PFSK-1 (cell line): ENCODE measurements at regions not wholly inside any gene's neighbourhood (a gene's known extent, or its start where the extent isn't known, plus 50 kb on each side); places are given as distances from the start of the nearest gene placed in this dataset.

Source experiments
- POLR2AphosphoS5 ChIP-seq: IDR thresholded peaks from 2 replicates; pipeline ENCODE4 v1.6.1; 2012; ENCODE audit warnings: low read depth, mild to moderate bottlenecking, control low read depth, low read length, moderate library complexity
- REST ChIP-seq, 2 experiments: IDR thresholded peaks; 2 replicates each; pipeline versions ENCODE4 v1.6.1 to v1.8.0; 2011 to 2012; ENCODE audit warnings: low read depth in 2 of 2, low read length in 2 of 2, control low read depth in 1 of 2, inconsistent platforms in 1 of 2, mild to moderate bottlenecking in 1 of 2, moderate library complexity in 1 of 2; ENCODE audit not compliant: insufficient read depth in 1 of 2

GRCh38 chr1:87495147-87495546, 166.5 kb downstream of the LMO4 start:
- TF ChIP-seq POLR2AphosphoS5 (no peak), REST (IDR thresholded peaks at IDR 0.05; ENCODE audit: insufficient read depth in 1 of 2, low read depth in 2 of 2, low read length in 2 of 2) (no peak)
